Activated CD4-positive, alpha-beta T cell treated with anti-CD3 and anti-CD28 coated beads, Interleukin-2, amount 10 ng/mL, durations not matched to agents 24 days and 14 days (primary cell): ENCODE measurements at regions not wholly inside any gene's neighbourhood (a gene's known extent, or its start where the extent isn't known, plus 50 kb on each side); places are given as distances from the start of the nearest gene placed in this dataset.

Experiments used
- DNase-seq: peaks from one replicate; pipeline ENCODE4 v3.0.0; 2022
- H3K27ac Mint-ChIP-seq: one replicate; pipeline ENCODE4 v1.8.0; 2022; ENCODE audit warnings: mild to moderate bottlenecking, mixed read lengths
- H3K27me3 Mint-ChIP-seq: one replicate; pipeline ENCODE4 v1.8.0; 2022; ENCODE audit warnings: mixed read lengths
- H3K36me3 Mint-ChIP-seq: one replicate; pipeline ENCODE4 v1.8.0; 2022; ENCODE audit warnings: low read depth, mild to moderate bottlenecking, mixed read lengths
- H3K4me1 Mint-ChIP-seq: one replicate; pipeline ENCODE4 v1.8.0; 2021; ENCODE audit warnings: mixed read lengths
- H3K4me3 Mint-ChIP-seq: one replicate; pipeline ENCODE4 v1.8.0; 2022; ENCODE audit warnings: mild to moderate bottlenecking, moderate library complexity, mixed read lengths
- H3K9me3 Mint-ChIP-seq: one replicate; pipeline ENCODE4 v1.8.0; 2021; ENCODE audit warnings: mixed read lengths
- intact Hi-C: fragments of 100-400 bp; cut with micrococcal nuclease; formaldehyde crosslinking; loops from one replicate; pipeline ENCODE4 v1.15.1; 2023

GRCh38 chr13:76723551-76724232 lies 162.5 kb downstream of the KCTD12 start:
- Mint-ChIP-seq H3K36me3 (no peaks in the 10 kb centered on the region), H3K4me3 (no peak overlapping the region), H3K27ac (no peak overlapping the region), H3K27me3 (peaks cover 2% of the 10 kb centered on the region), H3K9me3 (peaks cover 9% of the 10 kb centered on the region), H3K4me1 (no peaks in the 10 kb centered on the region)
- DNase-seq = no peak
- intact Hi-C loops = no loop called here

- DNase-seq = no peak
- peaks cover 2% of the 10 kb centered on the region for H3K27me3 Mint-ChIP-seq
- peaks cover 5% of the 10 kb centered on the region for H3K9me3 Mint-ChIP-seq
- no peak overlapping the region for H3K27ac Mint-ChIP-seq
- intact Hi-C loops = no loop called here
- H3K36me3 Mint-ChIP-seq = no peaks in the 10 kb centered on the region
- no peak overlapping the region for H3K4me3 Mint-ChIP-seq
- no peaks in the 10 kb centered on the region for H3K4me1 Mint-ChIP-seq
Observed at GRCh38 chr13:76722782-76723181, 163.4 kb downstream of the KCTD12 start.

GRCh38 chr13:76720821-76721220 lies 165.4 kb downstream of the KCTD12 start:
- no peaks in the 10 kb centered on the region for H3K4me1 Mint-ChIP-seq
- intact Hi-C loops = no loop called here
- no peak for DNase-seq
- H3K9me3 Mint-ChIP-seq = no peaks in the 10 kb centered on the region
- no peak overlapping the region for H3K27ac Mint-ChIP-seq
- H3K36me3 Mint-ChIP-seq = no peaks in the 10 kb centered on the region
- H3K4me3 Mint-ChIP-seq = no peak overlapping the region
- no peaks in the 10 kb centered on the region for H3K27me3 Mint-ChIP-seq

DNA sequence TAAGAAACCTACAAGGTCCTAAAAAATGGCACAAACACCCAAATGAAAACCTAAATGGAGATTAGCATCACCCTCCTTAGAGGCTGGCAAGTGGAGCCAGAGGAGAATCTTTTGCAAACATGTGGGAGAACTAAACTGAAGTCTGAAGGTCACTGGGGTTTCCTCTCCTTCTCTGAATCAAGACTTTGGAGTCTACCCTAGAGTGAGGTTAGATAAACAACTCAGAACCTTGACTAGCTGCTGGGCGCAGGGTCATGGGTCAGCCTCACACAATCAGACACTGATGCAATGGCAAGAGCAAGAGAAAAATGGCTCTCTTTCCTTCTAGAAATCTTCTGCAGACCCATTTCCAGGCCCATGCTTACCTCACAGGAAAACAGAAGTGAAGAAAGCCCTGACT lies 165.8 kb downstream of the KCTD12 start:
- no peak for DNase-seq
- Mint-ChIP-seq H3K27ac (no peak overlapping the region), H3K36me3 (no peaks in the 10 kb centered on the region), H3K4me3 (no peak overlapping the region), H3K4me1 (no peaks in the 10 kb centered on the region), H3K9me3 (no peaks in the 10 kb centered on the region), H3K27me3 (no peaks in the 10 kb centered on the region)
- intact Hi-C loops = no loop called here

DNA sequence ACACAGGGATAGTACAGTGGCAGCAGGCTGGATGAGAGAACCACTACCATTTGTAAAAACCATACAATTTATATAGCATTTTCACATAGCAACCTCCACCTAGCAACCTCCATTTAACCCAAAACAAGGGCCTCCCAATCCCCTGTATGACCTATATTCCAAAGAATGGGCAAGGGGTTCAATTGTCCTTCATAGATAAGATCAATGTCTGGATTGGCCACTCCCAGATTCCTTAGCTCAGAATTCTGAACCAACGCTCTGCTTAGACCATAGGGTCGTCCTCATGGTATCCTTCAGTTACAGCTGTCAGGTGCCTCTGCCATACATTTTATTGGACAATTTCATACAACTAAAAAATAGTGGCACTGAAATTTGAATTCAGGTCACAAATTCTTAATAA lies 166.2 kb downstream of the KCTD12 start:
- DNase-seq = no peak
- no peaks in the 10 kb centered on the region for H3K4me1 Mint-ChIP-seq
- no peaks in the 10 kb centered on the region for H3K27me3 Mint-ChIP-seq
- H3K4me3 Mint-ChIP-seq = no peak overlapping the region
- no peaks in the 10 kb centered on the region for H3K36me3 Mint-ChIP-seq
- intact Hi-C loops = no loop called here
- no peaks in the 10 kb centered on the region for H3K9me3 Mint-ChIP-seq
- H3K27ac Mint-ChIP-seq = no peak overlapping the region

- no peaks in the 10 kb centered on the region for H3K36me3 Mint-ChIP-seq
- H3K27me3 Mint-ChIP-seq = no peaks in the 10 kb centered on the region
- H3K4me1 Mint-ChIP-seq = no peaks in the 10 kb centered on the region
- H3K9me3 Mint-ChIP-seq = no peaks in the 10 kb centered on the region
- no peak overlapping the region for H3K27ac Mint-ChIP-seq
- H3K4me3 Mint-ChIP-seq = no peak overlapping the region
- no peak for DNase-seq
- intact Hi-C loops = no loop called here
Observed at GRCh38 chr13:76717092-76717491, 169.1 kb downstream of the KCTD12 start.

- Mint-ChIP-seq H3K27ac (no peak overlapping the region), H3K36me3 (no peaks in the 10 kb centered on the region), H3K4me3 (no peak overlapping the region), H3K9me3 (no peaks in the 10 kb centered on the region), H3K27me3 (no peaks in the 10 kb centered on the region), H3K4me1 (no peaks in the 10 kb centered on the region)
- intact Hi-C loops = no loop called here
- no peak for DNase-seq
Observed at GRCh38 chr13:76715621-76716020, 170.6 kb downstream of the KCTD12 start.

- intact Hi-C loops = no loop called here
- no peak overlapping the region for H3K27ac Mint-ChIP-seq
- no peaks in the 10 kb centered on the region for H3K27me3 Mint-ChIP-seq
- H3K9me3 Mint-ChIP-seq = no peaks in the 10 kb centered on the region
- no peaks in the 10 kb centered on the region for H3K4me1 Mint-ChIP-seq
- H3K4me3 Mint-ChIP-seq = no peak overlapping the region
- no peaks in the 10 kb centered on the region for H3K36me3 Mint-ChIP-seq
- DNase-seq = no peak
Observed at GRCh38 chr13:76715075-76715474, 171.1 kb downstream of the KCTD12 start.

DNA sequence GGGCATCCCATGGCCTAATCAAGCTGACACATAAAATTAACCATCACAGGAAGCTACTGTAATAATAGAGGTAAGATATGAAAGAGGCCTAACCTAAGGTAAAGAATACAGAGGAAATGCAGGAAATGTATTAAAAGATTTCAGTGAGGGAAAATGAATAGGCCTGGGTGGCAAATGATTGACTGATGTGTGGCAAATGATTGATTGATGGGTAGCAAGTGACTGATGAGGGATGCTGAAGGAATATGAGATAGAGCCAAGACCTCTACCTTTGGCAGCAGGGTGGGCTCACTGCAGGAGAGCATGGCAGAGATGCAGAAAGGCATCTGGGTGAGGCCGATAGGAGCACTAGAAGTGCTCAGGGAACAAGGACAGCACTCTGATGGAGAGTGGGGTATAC lies 172.9 kb downstream of the KCTD12 start:
- peaks cover 2% of the 10 kb centered on the region for H3K27me3 Mint-ChIP-seq
- no peaks in the 10 kb centered on the region for H3K4me1 Mint-ChIP-seq
- no peaks in the 10 kb centered on the region for H3K9me3 Mint-ChIP-seq
- no peak overlapping the region for H3K4me3 Mint-ChIP-seq
- DNase-seq = no peak
- no peak overlapping the region for H3K27ac Mint-ChIP-seq
- intact Hi-C loops = no loop called here
- H3K36me3 Mint-ChIP-seq = no peaks in the 10 kb centered on the region

DNA sequence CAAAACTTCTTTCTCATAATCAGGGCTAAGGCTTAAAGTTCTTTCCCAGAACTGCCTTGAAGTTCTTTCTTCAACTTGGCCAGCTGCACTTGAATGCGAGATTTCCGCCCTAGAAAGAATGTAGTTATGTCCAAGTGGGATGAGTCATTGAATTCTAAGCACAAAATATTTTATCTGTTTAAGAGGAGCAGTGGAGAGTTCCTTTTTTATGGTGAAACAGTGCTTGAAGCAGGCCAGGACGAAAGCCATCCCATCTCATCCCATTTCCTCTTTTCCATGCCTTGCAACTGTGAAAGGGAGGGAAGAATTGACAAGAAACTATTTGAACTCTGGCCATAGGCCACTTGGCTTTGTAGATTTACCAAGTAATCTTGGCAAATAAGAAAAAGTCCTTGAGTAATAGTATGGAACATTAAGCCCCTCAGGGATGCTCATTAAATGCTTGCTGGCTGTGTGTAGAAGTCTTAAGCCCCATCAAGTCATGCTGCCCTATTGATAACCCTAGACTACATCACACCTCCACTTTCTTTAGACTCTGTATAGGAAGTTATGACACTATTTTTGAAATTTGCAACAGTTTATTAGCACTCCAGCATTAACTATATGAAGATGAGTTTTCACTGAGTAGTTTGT lies 174.5 kb downstream of the KCTD12 start:
- H3K4me1 Mint-ChIP-seq = no peaks in the 10 kb centered on the region

GRCh38 chr13:76709851-76710250 lies 176.4 kb downstream of the KCTD12 start:
- no peaks in the 10 kb centered on the region for H3K36me3 Mint-ChIP-seq
- peaks cover 2% of the 10 kb centered on the region for H3K27me3 Mint-ChIP-seq
- intact Hi-C loops = no loop called here
- no peak overlapping the region for H3K27ac Mint-ChIP-seq
- DNase-seq = no peak
- H3K4me3 Mint-ChIP-seq = no peak overlapping the region
- H3K9me3 Mint-ChIP-seq = no peaks in the 10 kb centered on the region
- no peaks in the 10 kb centered on the region for H3K4me1 Mint-ChIP-seq

More for the DNA sequence above, 174.5 kb downstream of the KCTD12 start:
- Mint-ChIP-seq H3K36me3 (no peaks in the 10 kb centered on the region), H3K27ac (no peak overlapping the region), H3K9me3 (no peaks in the 10 kb centered on the region), H3K27me3 (peaks cover 2% of the 10 kb centered on the region), H3K4me3 (no peak overlapping the region)
- intact Hi-C loops = no loop called here
- DNase-seq = no peak

GRCh38 chr13:76708138-76708688 lies 178.0 kb downstream of the KCTD12 start:
- no peak for DNase-seq
- intact Hi-C loops = no loop called here
- Mint-ChIP-seq H3K27me3 (peaks cover 4% of the 10 kb centered on the region), H3K27ac (no peak overlapping the region), H3K4me1 (no peaks in the 10 kb centered on the region), H3K36me3 (no peaks in the 10 kb centered on the region), H3K4me3 (no peak overlapping the region), H3K9me3 (no peaks in the 10 kb centered on the region)

DNA sequence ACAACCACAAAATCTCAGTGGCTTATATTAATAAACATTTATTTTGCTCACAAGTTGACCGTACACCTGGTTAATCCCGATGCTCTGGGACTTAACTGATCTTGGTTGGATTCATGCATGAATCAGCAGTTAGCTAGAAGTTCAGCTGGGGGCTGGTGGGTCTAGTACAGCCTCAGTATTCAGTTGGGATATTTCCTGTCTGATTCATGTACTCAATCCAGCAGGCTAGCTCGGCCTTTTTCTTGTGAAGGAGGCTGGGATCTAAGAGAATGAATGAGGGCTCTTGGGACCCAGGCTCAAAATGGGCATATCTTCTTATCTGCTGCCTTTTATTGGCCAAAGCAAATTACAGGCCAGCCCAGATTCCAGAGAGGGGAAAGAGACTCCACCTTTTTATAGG lies 178.8 kb downstream of the KCTD12 start:
- intact Hi-C loops = no loop called here
- Mint-ChIP-seq H3K4me1 (no peaks in the 10 kb centered on the region), H3K4me3 (no peak overlapping the region), H3K27ac (no peak overlapping the region), H3K9me3 (no peaks in the 10 kb centered on the region), H3K27me3 (peaks cover 4% of the 10 kb centered on the region), H3K36me3 (no peaks in the 10 kb centered on the region)
- no peak for DNase-seq

GRCh38 chr13:76703621-76704288 lies 182.4 kb downstream of the KCTD12 start:
- H3K4me1 Mint-ChIP-seq = no peaks in the 10 kb centered on the region
- intact Hi-C loops = no loop called here
- no peak overlapping the region for H3K4me3 Mint-ChIP-seq
- no peaks in the 10 kb centered on the region for H3K9me3 Mint-ChIP-seq
- DNase-seq = no peak
- H3K27me3 Mint-ChIP-seq = peaks cover 4% of the 10 kb centered on the region
- H3K36me3 Mint-ChIP-seq = no peaks in the 10 kb centered on the region
- no peak overlapping the region for H3K27ac Mint-ChIP-seq
